ENCODE measurements at regions not wholly inside any gene's neighbourhood (a gene's known extent, or its start where the extent isn't known, plus 50 kb on each side); places are given as distances from the start of the nearest gene placed in this dataset.

GRCh38 chr2:129748653-129749052, 230.8 kb upstream of the RAB6C start:
- no peak for TF ChIP-seq CTCF (IDR thresholded peaks at IDR 0.05)
- TF ChIP-seq POLR2A (IDR thresholded peaks at IDR 0.05) = no peak

All from testis (tissue), 2 donors.